GM18520 (cell line): ENCODE measurements at regions not wholly inside any gene's neighbourhood (a gene's known extent, or its start where the extent isn't known, plus 50 kb on each side); places are given as distances from the start of the nearest gene placed in this dataset.

Source experiments
- ATAC-seq: cut with Tn5 transposase; IDR thresholded peaks from one replicate; pipeline ENCODE4 v1.9.1; 2021; ENCODE audit not compliant: unreplicated experiment

DNA sequence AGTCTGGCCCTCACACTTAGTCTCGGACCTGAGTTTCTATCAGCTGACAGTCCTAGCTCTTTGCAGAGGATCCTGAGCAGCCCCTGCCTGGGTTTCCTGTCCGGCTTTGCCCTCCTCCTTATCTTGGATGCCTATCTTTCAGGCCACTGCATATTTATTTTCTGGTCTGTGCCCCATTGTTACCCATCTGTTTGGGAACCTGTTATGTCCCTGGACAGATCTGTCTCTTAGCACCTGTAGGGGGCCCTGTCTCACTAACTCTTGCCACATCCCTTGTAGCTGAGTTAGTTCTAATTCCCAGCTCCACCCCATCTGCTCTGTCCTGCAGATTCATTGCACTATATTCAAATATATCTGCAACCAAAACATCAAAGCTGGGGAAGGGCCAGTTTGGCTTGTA lies 514.9 kb upstream of the LCORL start:
- no peak for ATAC-seq

- no peak for ATAC-seq
These were observed 514.4 kb upstream of the LCORL start for GRCh38 chr4:18535948-18536347.

- no peak for ATAC-seq
These were observed 511.8 kb upstream of the LCORL start for GRCh38 chr4:18533262-18533775.

GRCh38 chr4:18531731-18532130 lies 510.2 kb upstream of the LCORL start:
- ATAC-seq, result no peak

DNA sequence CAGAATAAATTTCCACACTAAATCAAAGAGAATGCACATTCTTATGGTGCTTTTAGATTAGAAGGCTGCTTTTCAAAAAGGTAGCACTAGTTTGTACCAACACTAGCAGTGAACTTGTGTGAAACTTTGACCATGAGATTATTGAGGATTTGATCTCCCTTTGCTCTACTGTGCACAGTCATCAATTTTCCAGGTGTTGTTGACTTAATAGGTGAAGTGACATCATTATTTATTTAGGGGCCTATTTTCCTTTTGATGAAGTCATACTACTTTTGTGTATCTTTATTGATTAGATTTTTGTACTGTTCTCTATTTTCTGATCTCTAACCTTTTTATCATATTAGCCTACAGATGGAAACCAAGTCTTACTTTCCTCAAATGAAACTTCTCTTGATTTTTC lies 507.9 kb upstream of the LCORL start:
- no peak for ATAC-seq

- ATAC-seq, result no peak
These were observed 503.1 kb upstream of the LCORL start for GRCh38 chr4:18524667-18525066.

DNA sequence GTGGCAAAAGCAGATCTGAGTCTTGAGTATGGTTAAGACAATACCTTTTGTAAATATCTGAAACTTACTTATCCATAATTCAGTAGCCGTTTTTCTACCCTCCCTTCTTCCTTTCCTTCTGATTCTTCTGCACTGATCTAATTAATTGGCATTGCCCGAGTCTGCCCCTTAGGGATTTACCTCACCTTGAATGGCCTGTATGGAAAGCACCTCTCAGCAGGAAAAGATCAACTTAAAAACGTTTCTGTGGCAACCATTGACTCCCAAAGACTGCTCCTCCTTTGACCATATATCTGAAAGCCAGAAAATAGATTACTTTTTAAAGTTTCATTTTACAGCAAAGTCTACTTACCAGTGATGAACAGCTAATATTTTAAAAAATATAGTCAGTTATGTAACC lies 496.5 kb upstream of the LCORL start:
- ATAC-seq, result no peak

- no peak for ATAC-seq
These were observed 492.3 kb upstream of the LCORL start for GRCh38 chr4:18513861-18514260.

- ATAC-seq, result no peak
These were observed 491.2 kb upstream of the LCORL start for GRCh38 chr4:18512718-18513117.

DNA sequence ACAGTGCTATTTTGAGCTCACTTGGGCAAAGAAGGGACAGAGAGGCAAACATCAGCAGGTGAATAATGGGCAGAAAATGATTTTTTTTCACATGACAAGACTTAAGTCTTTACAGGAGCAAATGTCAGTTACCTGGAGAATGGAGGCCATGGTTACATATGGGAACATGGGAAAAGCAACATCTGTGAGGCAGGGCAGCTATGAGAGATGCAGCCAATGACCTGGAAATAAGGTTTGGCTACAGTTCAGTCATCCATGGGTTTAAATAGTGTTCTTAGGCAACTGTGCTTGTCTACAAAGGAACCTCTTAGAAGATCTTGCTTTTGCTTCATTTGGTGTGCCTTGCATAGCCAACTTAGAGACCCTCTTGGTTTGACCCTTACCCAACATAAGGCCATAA lies 490.2 kb upstream of the LCORL start:
- ATAC-seq, result no peak

DNA sequence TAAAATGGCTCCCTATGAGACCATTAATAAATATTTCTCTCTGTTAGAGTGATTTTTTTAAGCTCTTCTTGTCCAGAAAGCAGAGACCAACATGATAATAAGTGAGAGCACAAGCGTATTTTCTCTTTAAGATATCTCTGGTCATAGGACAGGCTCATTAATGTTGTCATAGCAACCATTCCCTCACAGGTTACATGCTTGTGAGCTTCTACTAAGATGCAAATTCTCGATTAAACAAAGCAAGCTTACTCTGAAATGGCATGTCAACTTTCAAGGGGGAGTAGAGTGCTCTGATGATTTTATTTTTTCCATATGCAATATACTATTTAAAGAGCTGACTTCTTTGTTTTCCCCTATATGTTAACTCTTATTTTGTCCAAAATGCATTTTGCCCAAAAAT lies 487.2 kb upstream of the LCORL start:
- ATAC-seq, result no peak

GRCh38 chr4:18480928-18481327 lies 459.4 kb upstream of the LCORL start:
- no peak for ATAC-seq

DNA sequence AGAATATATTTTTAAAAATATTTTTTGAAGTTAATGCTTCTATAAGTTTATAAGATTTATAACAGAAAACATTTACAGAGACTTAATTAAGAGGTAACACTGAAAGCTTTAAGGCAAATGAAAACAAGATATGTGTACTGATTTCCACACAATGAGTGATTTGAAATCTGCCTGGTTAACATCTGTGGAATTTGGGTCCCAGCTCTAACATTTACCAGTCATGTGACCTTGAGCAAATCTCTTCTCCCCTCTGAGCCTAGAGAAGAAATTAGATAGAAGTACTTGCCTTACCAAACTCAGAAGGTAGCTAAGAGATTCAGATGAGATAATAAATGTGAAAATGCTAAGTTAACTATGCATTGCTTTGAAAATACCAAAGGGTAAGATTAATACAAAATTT lies 458.8 kb upstream of the LCORL start:
- no peak for ATAC-seq

- no peak for ATAC-seq
These were observed 458.3 kb upstream of the LCORL start for GRCh38 chr4:18479825-18480224.

DNA sequence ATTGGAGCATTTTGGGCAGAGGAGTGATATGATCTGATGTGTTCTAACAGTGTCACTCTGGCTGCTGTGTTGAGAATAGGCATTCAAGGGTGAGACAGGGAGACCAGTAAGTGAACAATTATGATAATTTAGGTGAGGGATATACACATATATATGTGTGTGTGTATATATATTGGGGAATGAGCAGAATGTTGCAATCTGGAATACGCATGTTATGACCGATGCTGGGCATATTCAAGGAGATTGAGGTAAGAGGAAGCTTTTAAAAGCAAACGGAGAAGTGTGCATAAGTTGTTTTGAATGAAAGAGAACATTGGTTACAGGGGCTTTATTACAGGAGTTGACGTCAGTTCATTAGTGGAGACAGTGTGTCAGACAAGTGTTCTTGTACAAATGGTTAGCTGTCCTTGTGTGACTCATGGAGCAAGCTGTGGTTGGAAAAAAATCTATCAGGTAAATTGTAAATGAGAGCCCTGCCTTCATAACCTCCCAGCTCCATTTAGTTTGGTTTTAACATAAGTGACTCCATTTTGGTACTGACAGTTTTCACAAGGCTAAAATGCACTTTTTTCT lies 442.5 kb upstream of the LCORL start:
- no peak for ATAC-seq

- no peak for ATAC-seq
These were observed 436.9 kb upstream of the LCORL start for GRCh38 chr4:18458465-18458864.

DNA sequence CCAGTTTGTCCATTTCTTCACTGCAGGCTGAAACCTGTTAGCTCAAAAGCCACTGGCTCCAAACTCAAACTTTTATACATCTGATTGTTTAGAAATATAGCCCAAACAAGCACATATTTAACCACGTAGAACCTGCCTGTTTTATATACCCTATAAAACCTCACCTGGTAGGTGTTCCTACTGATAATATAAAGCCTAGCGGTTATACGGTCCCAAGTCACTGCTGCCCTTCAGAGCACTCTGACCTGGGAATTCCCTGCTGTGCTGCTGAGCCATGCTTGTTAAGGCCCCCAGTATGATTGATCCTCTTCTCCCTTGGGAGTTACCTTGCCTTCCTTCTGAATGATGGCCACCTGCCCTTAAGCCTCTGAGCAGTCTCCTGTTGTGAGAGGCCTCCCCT lies 432.8 kb upstream of the LCORL start:
- no peak for ATAC-seq

GRCh38 chr4:18445110-18445509 lies 423.6 kb upstream of the LCORL start:
- no peak for ATAC-seq

GRCh38 chr4:18444206-18444605 lies 422.7 kb upstream of the LCORL start:
- ATAC-seq, result no peak

- ATAC-seq, result no peak
These were observed 421.4 kb upstream of the LCORL start for GRCh38 chr4:18442957-18443356.

DNA sequence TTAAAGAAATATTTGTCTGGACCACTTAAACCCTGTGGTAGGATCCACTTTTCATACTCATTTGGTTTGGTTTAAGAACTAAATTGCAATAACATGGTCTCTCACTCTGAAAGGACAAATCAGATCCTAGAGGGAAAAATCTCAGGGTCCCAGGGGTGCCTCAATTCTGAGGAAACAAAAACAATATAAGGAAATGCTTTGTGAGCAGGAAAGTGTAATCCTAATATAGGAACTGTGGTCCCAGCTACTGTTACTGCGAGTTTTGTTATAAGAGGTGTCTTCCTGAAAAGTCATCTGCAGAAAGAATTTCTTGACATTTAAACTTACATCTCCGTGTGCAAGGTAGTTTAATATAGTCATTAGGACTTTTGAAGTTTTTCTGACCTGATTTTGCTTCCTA lies 420.1 kb upstream of the LCORL start:
- no peak for ATAC-seq

- ATAC-seq, result no peak
These were observed 419.6 kb upstream of the LCORL start for GRCh38 chr4:18441203-18441590.

GRCh38 chr4:18440527-18441202 lies 419.1 kb upstream of the LCORL start:
- ATAC-seq, result no peak
